GM12892 (cell line): ENCODE measurements at regions not wholly inside any gene's neighbourhood (a gene's known extent, or its start where the extent isn't known, plus 50 kb on each side); places are given as distances from the start of the nearest gene placed in this dataset.

Source experiments
- DNase-seq: peaks from one replicate; pipeline ENCODE4 v3.0.0; 2011; ENCODE audit not compliant: insufficient read length
- FAIRE-seq: peaks from 2 replicates; lab custom pipeline; 2011; peaks lifted over from hg19 to GRCh38; lab: Jason Lieb, UNC
- POLR2A ChIP-seq: IDR thresholded peaks from 2 replicates; pipeline ENCODE4 v1.6.1; 2011; ENCODE audit warnings: low read depth, low read length, control low read depth
- POLR2AphosphoS5 ChIP-seq: IDR thresholded peaks from 2 replicates; pipeline ENCODE4 v1.6.1; 2011; ENCODE audit warnings: low read depth, low read length, control low read depth
- TAF1 ChIP-seq: IDR thresholded peaks from 2 replicates; pipeline ENCODE4 v1.6.1; 2011; ENCODE audit warnings: low read depth, mild to moderate bottlenecking, control low read depth, low read length, borderline replicate concordance

DNA sequence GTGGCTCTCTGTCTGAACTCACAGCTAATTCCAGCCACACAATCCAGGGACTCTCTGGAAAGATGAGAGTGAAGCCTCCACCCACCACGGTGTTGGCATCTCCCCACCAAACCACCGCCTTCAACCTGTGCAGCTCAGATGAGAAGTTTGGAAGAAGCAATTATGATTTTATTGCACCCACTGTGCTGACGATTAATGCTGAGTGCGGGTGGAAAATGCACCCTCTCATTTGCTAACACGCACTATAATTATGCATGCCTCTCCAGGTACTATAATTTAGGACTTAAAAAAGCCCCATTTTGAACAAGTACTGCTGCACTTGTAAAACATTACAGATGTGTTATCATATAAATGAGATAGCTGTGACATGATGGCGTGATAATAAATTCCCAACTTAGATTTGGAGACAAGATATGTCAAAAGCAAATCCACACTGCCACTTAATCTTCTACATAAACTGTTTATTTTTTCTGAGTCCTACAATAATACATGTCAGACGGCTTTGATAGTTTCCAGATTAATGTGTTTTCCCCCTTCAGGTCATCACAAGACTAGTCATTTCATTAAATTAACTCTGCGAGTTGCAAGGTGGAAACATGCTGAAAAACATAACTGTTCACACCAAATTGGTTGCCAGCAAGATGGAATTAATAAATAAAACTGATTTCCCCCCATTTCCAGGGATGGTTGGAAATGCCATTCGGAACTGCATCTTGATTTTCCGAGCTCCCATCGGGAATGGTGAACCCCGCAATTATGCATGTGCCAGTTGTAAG lies 466.5 kb upstream of the MAF start:
- no peak for FAIRE-seq
- TF ChIP-seq TAF1, result no peak
- no peak for TF ChIP-seq POLR2AphosphoS5
- no peak for TF ChIP-seq POLR2A

DNA sequence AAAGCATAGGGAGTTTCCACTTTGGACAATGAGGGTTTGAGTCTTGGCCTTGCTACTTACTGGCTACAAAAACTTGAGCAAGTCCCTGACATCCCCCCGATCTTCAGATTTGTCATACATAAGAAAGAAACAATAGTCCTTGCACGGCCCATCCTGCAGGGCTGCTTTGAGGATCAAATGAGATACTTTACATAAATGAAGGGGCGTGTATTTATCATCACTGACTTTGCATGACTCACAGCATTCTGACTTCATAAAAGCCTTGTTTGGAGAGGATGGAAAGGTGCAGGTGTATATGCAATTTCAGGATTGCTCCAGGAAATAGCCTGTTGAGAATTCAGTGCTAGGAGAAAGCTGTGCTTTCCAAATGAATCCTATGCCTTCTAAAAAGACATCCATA lies 465.0 kb upstream of the MAF start:
- FAIRE-seq (no peak), DNase-seq (no peak)
- TF ChIP-seq POLR2AphosphoS5 (no peak), TAF1 (no peak), POLR2A (no peak)

More for the DNA sequence above, 466.5 kb upstream of the MAF start:
- DNase-seq, result no peak

DNA sequence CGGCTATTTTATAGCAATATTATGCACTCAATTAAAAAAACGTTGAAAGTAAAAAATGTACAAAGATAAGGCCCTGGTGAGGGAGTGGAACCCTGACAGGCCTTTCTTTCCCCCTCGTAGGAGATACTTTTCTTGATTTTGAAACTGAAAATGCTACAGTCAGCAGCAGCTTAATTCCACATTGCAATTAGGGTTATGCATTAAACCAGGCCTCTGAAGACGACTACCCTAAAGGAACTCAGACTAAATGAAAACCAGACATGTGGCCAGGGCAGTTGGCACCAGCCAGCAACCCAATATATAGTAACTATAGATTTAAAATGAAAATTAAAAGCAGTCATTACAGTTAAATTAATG lies 463.2 kb upstream of the MAF start:
- DNase-seq, result no peak
- no peak for FAIRE-seq
- no peak for TF ChIP-seq POLR2AphosphoS5
- no peak for TF ChIP-seq POLR2A
- no peak for TF ChIP-seq TAF1

DNA sequence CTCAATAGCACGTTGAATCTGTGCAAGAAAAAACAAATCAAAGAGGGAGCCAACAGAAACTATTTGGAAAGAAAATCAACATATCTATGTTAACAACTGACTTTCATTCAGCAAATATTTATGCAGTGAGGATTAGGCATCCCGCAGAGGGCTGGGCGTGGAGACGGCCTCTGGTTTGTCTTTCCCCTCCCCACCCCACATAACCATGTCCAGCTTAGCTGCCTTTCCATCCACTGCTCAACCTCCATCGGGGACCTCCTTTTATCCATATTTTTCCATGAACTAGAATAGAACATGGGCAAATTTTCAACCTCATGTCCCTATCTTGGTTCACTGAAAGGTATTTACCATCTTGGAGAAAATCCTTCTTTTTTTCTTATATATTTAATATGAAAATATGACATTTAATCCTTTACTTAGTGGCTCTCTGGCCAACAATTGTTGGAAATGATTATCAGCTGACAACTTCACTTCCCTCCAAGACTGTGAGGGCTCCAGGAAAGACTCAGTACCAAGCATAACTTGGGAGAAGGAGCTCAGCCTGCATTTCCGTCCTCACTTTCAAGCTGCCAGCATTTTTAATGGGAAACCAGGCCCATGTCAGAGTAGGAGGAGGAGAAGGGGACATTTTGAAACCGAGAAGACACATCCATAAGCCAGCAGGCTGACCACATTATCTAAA lies 462.6 kb upstream of the MAF start:
- FAIRE-seq, result no peak

DNA sequence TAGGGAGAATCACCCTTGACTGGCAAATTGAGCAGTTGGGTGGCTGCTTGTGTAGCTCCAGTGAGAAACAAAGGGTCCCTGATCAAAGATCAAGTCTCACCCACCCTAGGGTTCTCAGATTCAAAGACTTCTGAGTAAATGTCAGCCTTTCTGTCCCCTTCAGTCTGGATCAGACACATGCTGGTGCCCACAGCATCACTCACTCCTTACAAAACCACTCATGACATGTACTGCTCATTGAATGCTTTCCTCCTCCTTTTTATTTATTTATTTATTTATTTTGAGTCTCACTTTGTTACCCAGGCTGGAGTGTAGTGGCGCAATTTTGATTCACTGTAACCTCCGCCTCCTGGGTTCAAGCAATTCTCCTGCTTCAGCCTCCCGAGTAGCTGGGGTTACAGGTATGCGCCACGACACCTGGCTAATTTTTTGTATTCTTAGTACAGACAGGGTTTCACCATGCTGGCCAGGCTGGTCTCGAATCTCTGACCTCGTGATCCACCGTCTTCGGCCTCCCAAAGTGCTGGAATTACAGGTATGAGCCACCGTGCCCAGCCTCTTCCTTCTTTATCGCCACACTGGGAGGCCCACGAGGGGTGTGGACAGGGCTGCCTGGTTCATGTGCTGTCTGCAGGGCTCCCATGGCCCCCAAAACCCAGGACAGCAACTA lies 462.0 kb upstream of the MAF start:
- TF ChIP-seq TAF1, result no peak
- TF ChIP-seq POLR2AphosphoS5, result no peak
- TF ChIP-seq POLR2A, result no peak
- DNase-seq (no peak), FAIRE-seq (no peak)

More for the DNA sequence above, 462.6 kb upstream of the MAF start:
- no peak for DNase-seq
- TF ChIP-seq TAF1 (no peak), POLR2AphosphoS5 (no peak), POLR2A (no peak)

DNA sequence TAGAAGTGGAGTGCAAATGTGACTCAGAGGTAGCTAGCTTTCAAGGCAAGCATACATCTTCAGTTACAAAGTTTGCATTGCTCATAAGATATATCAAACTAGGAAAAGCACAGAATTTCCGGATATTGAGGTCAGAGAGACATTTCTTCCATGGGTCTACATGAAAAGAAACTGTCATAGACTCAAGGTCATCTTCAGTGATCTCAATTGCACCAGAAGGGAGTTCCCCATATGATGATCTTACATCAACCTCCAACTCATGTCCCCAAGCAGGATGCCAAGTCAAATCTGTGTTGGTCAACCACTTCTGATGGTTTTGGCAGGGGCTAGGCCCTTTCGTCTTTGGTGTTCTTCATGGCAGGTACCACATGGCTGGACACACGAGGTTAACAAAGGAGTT lies 459.9 kb upstream of the MAF start:
- TF ChIP-seq TAF1, result no peak
- DNase-seq, result no peak
- FAIRE-seq, result no peak

DNA sequence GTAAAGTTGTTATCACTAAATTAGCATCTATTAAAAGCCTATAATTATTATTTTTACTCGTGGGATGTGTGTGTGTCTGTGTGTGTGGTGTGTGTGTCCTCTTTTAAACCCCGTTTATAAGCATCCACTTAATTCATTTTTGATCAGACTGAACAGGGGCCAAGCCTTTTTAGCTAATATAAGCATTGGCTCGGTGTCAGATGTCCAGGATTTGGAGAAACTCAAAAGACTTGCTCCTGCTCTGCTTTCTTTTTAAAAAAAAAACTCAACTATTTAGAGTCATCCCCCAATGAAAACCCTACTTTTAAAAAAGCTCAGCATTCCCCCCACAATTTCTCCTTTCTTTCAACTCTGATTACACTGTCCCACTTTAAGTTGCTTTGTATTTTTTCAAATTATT lies 459.3 kb upstream of the MAF start:
- TF ChIP-seq POLR2AphosphoS5, result no peak
- TF ChIP-seq TAF1, result no peak
- TF ChIP-seq POLR2A, result no peak
- FAIRE-seq, result no peak
- no peak for DNase-seq

DNA sequence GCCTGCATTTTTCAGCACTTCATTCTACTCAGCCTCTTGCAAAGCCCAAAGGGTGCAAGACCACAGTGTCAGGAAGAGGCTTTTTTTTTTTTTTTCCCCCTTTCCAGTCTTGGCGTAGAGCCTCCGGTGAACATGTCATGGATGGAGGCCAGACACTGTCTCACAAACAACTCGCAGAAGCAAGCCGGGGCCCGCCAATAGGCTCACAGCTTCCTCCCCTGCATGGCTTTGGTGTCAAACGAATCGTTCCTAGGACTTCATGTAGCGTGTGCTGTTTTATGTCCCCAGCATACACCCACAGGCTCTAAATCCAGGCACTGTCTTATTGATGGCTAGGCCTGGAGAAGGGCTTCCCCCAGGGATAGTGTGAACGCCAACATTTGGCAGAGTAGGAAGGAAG lies 457.7 kb upstream of the MAF start:
- no peak for FAIRE-seq
- no peak for TF ChIP-seq TAF1
- no peak for TF ChIP-seq POLR2AphosphoS5
- no peak for TF ChIP-seq POLR2A
- DNase-seq, result no peak

DNA sequence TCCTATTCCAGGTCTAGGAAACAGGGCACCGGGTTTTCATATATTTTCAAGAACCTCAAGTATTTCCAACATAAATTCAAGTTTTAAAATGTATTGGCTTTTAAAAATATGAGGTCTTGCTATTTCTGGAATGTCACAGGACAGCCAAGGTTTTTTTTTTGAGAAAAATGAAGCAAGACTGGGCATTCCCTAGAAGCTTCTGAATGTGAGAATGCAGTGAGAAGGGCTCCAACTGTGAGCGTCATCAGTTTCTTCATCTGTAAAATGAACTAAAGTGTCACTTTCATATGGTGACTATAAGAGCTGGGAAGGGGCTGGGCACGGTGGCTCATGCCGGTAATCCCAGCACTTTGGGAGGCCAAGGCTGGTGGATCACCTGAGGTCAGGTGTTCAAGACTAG lies 455.8 kb upstream of the MAF start:
- FAIRE-seq, result no peak
- DNase-seq, result no peak
- TF ChIP-seq POLR2AphosphoS5 (no peak), POLR2A (no peak), TAF1 (no peak)

DNA sequence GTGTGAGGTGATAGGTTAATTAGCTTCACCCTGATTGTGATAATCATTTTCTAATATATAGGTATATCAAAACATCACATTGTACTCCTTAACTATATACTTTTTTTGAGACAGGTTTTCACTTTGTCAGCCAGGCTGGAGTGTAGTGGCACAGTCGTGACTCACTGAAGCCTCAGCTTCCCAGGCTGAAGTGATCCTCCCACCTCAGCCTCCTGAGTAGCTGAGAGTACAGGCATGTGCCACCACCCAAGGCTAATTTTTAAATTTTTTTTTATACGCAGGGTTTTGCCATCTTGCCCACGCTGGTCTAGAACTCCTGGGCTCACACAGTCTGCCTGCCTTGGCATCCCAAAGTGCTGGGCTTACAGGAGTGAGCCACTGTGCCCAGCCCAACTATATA lies 455.3 kb upstream of the MAF start:
- no peak for FAIRE-seq
- DNase-seq, result no peak
- TF ChIP-seq POLR2AphosphoS5, result no peak
- TF ChIP-seq TAF1, result no peak

DNA sequence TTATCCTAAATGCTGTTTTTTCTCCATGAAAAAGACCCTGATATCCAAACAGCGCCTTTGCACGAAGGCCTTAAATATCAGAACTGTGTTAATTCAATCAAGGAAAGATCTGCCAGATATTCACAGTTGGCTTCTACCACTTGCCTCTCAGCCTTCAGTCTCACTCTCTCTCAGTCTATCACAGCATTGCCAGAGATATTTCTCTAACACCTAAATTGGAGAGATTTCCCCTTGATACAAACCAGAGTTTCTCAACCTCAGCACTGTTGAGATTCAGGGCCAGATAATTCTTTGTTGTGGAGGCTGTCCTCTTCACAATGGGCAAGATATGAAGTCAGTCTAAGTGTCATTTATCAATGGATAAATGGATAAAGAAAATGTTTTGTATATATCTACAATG lies 454.1 kb upstream of the MAF start:
- FAIRE-seq, result no peak
- DNase-seq, result no peak
- no peak for TF ChIP-seq TAF1
- TF ChIP-seq POLR2AphosphoS5, result no peak
- no peak for TF ChIP-seq POLR2A
